ENCODE measurements at regions not wholly inside any gene's neighbourhood (a gene's known extent, or its start where the extent isn't known, plus 50 kb on each side); places are given as distances from the start of the nearest gene placed in this dataset.
"Not testable (repeated sequence)": the region's sequence is repeated elsewhere in the genome, so short reads cannot be mapped to it uniquely, and the experiment has no call there.

- DNase-seq: not testable (repeated sequence)
These were observed 348.0 kb upstream of the ID2 start for GRCh38 chr2:8333832-8334187.

GRCh38 chr2:8334866-8335325 is 347.0 kb upstream of the ID2 start:
- no peak for DNase-seq

- DNase-seq: no peak
These were observed 346.1 kb upstream of the ID2 start for GRCh38 chr2:8335801-8336200.

- DNase-seq: no peak
These were observed 344.5 kb upstream of the ID2 start for GRCh38 chr2:8337321-8337720.

- DNase-seq: no peak
These were observed 339.4 kb upstream of the ID2 start for GRCh38 chr2:8342407-8342806.

- DNase-seq: no peak
These were observed 338.8 kb upstream of the ID2 start for GRCh38 chr2:8343031-8343430.

- no peak for DNase-seq
These were observed 337.4 kb upstream of the ID2 start for GRCh38 chr2:8344144-8345097.

- DNase-seq: no peak
These were observed 336.7 kb upstream of the ID2 start for GRCh38 chr2:8345200-8345599.

- DNase-seq: no peak
These were observed 335.6 kb upstream of the ID2 start for GRCh38 chr2:8346208-8346607.

GRCh38 chr2:8346706-8347430 is 335.0 kb upstream of the ID2 start:
- no peak for DNase-seq

- not testable (repeated sequence) for DNase-seq
These were observed 332.9 kb upstream of the ID2 start for GRCh38 chr2:8348911-8349310.

- DNase-seq: no peak
These were observed 329.6 kb upstream of the ID2 start for GRCh38 chr2:8352296-8352695.

- DNase-seq: no peak
These were observed 328.9 kb upstream of the ID2 start for GRCh38 chr2:8352989-8353388.

- no peak for DNase-seq
These were observed 326.6 kb upstream of the ID2 start for GRCh38 chr2:8355102-8355859.

- DNase-seq: no peak
These were observed 323.9 kb upstream of the ID2 start for GRCh38 chr2:8357738-8358518.

- no peak for DNase-seq
These were observed 319.9 kb upstream of the ID2 start for GRCh38 chr2:8361930-8362329.

- DNase-seq: no peak
These were observed 318.7 kb upstream of the ID2 start for GRCh38 chr2:8363161-8363560.

- peak in 1 of 2 experiments; percentile 14 for DNase-seq
These were observed 317.2 kb upstream of the ID2 start for GRCh38 chr2:8364668-8365067.

- no peak for DNase-seq
These were observed 316.4 kb upstream of the ID2 start for GRCh38 chr2:8365331-8365910.

- DNase-seq: no peak
These were observed 314.0 kb upstream of the ID2 start for GRCh38 chr2:8367833-8368232.

GRCh38 chr2:8368463-8368862 is 313.4 kb upstream of the ID2 start:
- DNase-seq: no peak

GRCh38 chr2:8369522-8369921 is 312.3 kb upstream of the ID2 start:
- no peak for DNase-seq
